Testis (tissue), 2 donors: ENCODE measurements at regions not wholly inside any gene's neighbourhood (a gene's known extent, or its start where the extent isn't known, plus 50 kb on each side); places are given as distances from the start of the nearest gene placed in this dataset.

Experiments used
- DNase-seq: peaks from one replicate; pipeline ENCODE4 v3.0.0-alpha.2; 2019
- H3K27ac ChIP-seq, 2 donors: fragments of 200-600 bp; sonication (generic); one replicate each; pipeline ENCODE4 v1.5.1; 2019
- H3K27me3 ChIP-seq: fragments of 200-600 bp; sonication (generic); one replicate; pipeline ENCODE4 v1.5.1; 2019
- H3K36me3 ChIP-seq: fragments of 200-600 bp; sonication (generic); one replicate; pipeline ENCODE4 v1.5.1; 2017; ENCODE audit warnings: low read depth; ENCODE audit errors: missing control alignments
- H3K4me1 ChIP-seq: fragments of 200-600 bp; sonication (generic); one replicate; pipeline ENCODE4 v1.5.1; 2019
- H3K4me3 ChIP-seq, 2 donors: fragments of 200-600 bp; sonication (generic); one replicate each; pipeline ENCODE4 v1.5.1; 2017 to 2019
- H3K9me3 ChIP-seq: fragments of 200-600 bp; sonication (generic); one replicate; pipeline ENCODE4 v1.5.1; 2017
- CTCF ChIP-seq, 3 experiments: fragments of 450-650 bp in 2 of 3; fragments of 200-600 bp in 1 of 3; sonication (generic) in 1 of 3; IDR thresholded peaks; one replicate each; pipeline ENCODE4 v1.5.1; 2016 to 2019; ENCODE audit warnings: antibody characterized with exemption in 3 of 3, mild to moderate bottlenecking in 2 of 3, moderate library complexity in 1 of 3
- POLR2A ChIP-seq: fragments of 450-650 bp; IDR thresholded peaks from one replicate; pipeline ENCODE4 v1.6.1; 2017; ENCODE audit warnings: antibody characterized with exemption, mild to moderate bottlenecking, moderate library complexity
- WGBS, 2 donors: methylation state at CpG; one replicate each; pipeline ENCODE4 v1.1.5; 2018; 5-methylcytosine and 5-hydroxymethylcytosine counted together
- intact Hi-C: fragments of 100-400 bp; cut with DNase I; formaldehyde crosslinking; loops from one replicate; pipeline ENCODE4 v1.15.1; 2023; ENCODE audit warnings: low total_unique reads

- Histone ChIP-seq H3K4me1 (no peaks in the 10 kb centered on the region), H3K27me3 (no peaks in the 10 kb centered on the region), H3K4me3 (no peak overlapping the region), H3K27ac (no peak overlapping the region), H3K36me3 (no peaks in the 10 kb centered on the region), H3K9me3 (no peaks in the 10 kb centered on the region)
- WGBS, 2 donors: 67 to 76% methylated on average over 5 to 8 of the region's 8 CpGs
- TF ChIP-seq CTCF (IDR thresholded peaks at IDR 0.05): no peak
- TF ChIP-seq POLR2A: no peak
- intact Hi-C loops: no loop called here
- DNase-seq: no peak
These were observed 490.6 kb downstream of the DHX35 start for GRCh38 chr20:39452583-39453340.

GRCh38 chr20:39451386-39451785, 489.2 kb downstream of the DHX35 start:
- no peak for TF ChIP-seq POLR2A
- no peak for TF ChIP-seq CTCF (IDR thresholded peaks at IDR 0.05)
- no peaks in the 10 kb centered on the region for H3K27me3 ChIP-seq
- H3K27ac ChIP-seq: no peak overlapping the region
- intact Hi-C loops: no loop called here
- no peaks in the 10 kb centered on the region for H3K9me3 ChIP-seq
- H3K36me3 ChIP-seq: no peaks in the 10 kb centered on the region
- no peaks in the 10 kb centered on the region for H3K4me1 ChIP-seq
- no peak overlapping the region for H3K4me3 ChIP-seq
- DNase-seq: no peak

GRCh38 chr20:39446397-39446796, 484.3 kb downstream of the DHX35 start:
- no peak for DNase-seq
- intact Hi-C loops: no loop called here
- Histone ChIP-seq H3K27me3 (no peaks in the 10 kb centered on the region), H3K4me1 (no peaks in the 10 kb centered on the region), H3K36me3 (no peaks in the 10 kb centered on the region), H3K4me3 (no peak overlapping the region), H3K9me3 (no peaks in the 10 kb centered on the region), H3K27ac (no peak overlapping the region)
- WGBS, 2 donors: 61 to 84% methylated on average over 2 of the region's 2 CpGs
- TF ChIP-seq CTCF (IDR thresholded peaks at IDR 0.05): no peak
- no peak for TF ChIP-seq POLR2A

- Histone ChIP-seq H3K4me3 (no peak overlapping the region), H3K36me3 (no peaks in the 10 kb centered on the region), H3K27me3 (no peaks in the 10 kb centered on the region), H3K27ac (no peak overlapping the region), H3K9me3 (no peaks in the 10 kb centered on the region), H3K4me1 (no peaks in the 10 kb centered on the region)
- intact Hi-C loops: no loop called here
- 79 to 98% methylated on average over 1 of the region's 1 CpG for WGBS, 2 donors
- no peak for TF ChIP-seq POLR2A
- TF ChIP-seq CTCF (IDR thresholded peaks at IDR 0.05): no peak
- DNase-seq: no peak
These were observed 483.0 kb downstream of the DHX35 start for GRCh38 chr20:39445095-39445494.

GRCh38 chr20:39433466-39433865, 471.3 kb downstream of the DHX35 start:
- Histone ChIP-seq H3K4me3 (no peak overlapping the region), H3K9me3 (no peaks in the 10 kb centered on the region), H3K36me3 (no peaks in the 10 kb centered on the region), H3K4me1 (no peaks in the 10 kb centered on the region), H3K27me3 (no peaks in the 10 kb centered on the region), H3K27ac (no peak overlapping the region)
- DNase-seq: no peak
- 78 to 94% methylated on average over 1 of the region's 1 CpG for WGBS, 2 donors
- intact Hi-C loops: no loop called here
- no peak for TF ChIP-seq CTCF (IDR thresholded peaks at IDR 0.05)
